Heart left ventricle (tissue), 16 donors: ENCODE measurements at regions not wholly inside any gene's neighbourhood (a gene's known extent, or its start where the extent isn't known, plus 50 kb on each side); places are given as distances from the start of the nearest gene placed in this dataset.
"Not testable (repeated sequence)": the region's sequence is repeated elsewhere in the genome, so short reads cannot be mapped to it uniquely, and the experiment has no call there.

Experiments used
- ATAC-seq, 4 donors: fragments of 200-7000 bp; cut with Tn5 transposase; one replicate each; pipeline ENCODE4 v1.9.1; 2020 to 2022; ENCODE audit warnings: moderate library complexity in 4 of 4, mild to moderate bottlenecking in 3 of 4, moderate number of reproducible peaks in 1 of 4
- DNase-seq, 5 donors: peaks; one replicate each; pipeline ENCODE4 v3.0.0-alpha.2; 2020
- H3K27ac ChIP-seq, 12 donors: fragments of 200-600 bp; sonication (generic) in 4 of 12; one replicate each; pipeline versions ENCODE4 v1.5.0 to v1.8.0; 2016 to 2022; ENCODE audit warnings: mild to moderate bottlenecking in 2 of 12
- H3K27me3 ChIP-seq, 9 donors: fragments of 200-600 bp; sonication (generic) in 2 of 9; one replicate each; pipeline versions ENCODE4 v1.5.1 to v1.8.0; 2016 to 2022; ENCODE audit warnings: mild to moderate bottlenecking in 3 of 9
- H3K36me3 ChIP-seq, 9 donors: fragments of 200-600 bp; sonication (generic) in 2 of 9; one replicate each; pipeline versions ENCODE4 v1.5.0 to v1.8.0; 2018 to 2022; ENCODE audit warnings: mild to moderate bottlenecking in 2 of 9
- H3K4me1 ChIP-seq, 12 donors: fragments of 200-600 bp; sonication (generic) in 4 of 12; one replicate each; pipeline versions ENCODE4 v1.5.0 to v1.8.0; 2016 to 2022; ENCODE audit warnings: mild to moderate bottlenecking in 3 of 12
- H3K4me3 ChIP-seq, 12 donors: fragments of 200-600 bp; sonication (generic) in 4 of 12; one replicate each; pipeline versions ENCODE4 v1.5.0 to v1.8.0; 2017 to 2022; ENCODE audit warnings: mild to moderate bottlenecking in 9 of 12, moderate library complexity in 4 of 12
- H3K9me3 ChIP-seq, 12 donors: fragments of 200-600 bp; sonication (generic) in 4 of 12; one replicate each; pipeline versions ENCODE4 v1.5.0 to v1.8.0; 2016 to 2022; ENCODE audit warnings: mild to moderate bottlenecking in 1 of 12
- POLR2A ChIP-seq, 2 donors: fragments of 450-650 bp; IDR thresholded peaks; one replicate each; pipeline ENCODE4 v1.6.1; 2017; ENCODE audit warnings: antibody characterized with exemption in 2 of 2, mild to moderate bottlenecking in 2 of 2, moderate library complexity in 2 of 2
- WGBS, 4 donors: extraction: QIAGEN DNeasy Blood & Tissue Kit in 2 of 4; methylation state at CpG; one replicate each; pipeline versions ENCODE4 v1.1.5 to v1.1.7; 2013 to 2018; 5-methylcytosine and 5-hydroxymethylcytosine counted together
- intact Hi-C, 10 donors: fragments of 100-400 bp; cut with DNase I; formaldehyde crosslinking; loops; one replicate each; pipeline versions ENCODE4 v1.11.1 to v1.14.2; 2022
- TF ChIP-seq, protein P1 (sequence below), 12 donors: fragments of 200-600 bp; sonication (generic) in 4 of 12; IDR thresholded peaks; one replicate each; pipeline versions ENCODE4 v1.5.0 to v1.8.0; 2018 to 2022; ENCODE audit warnings: antibody characterized with exemption in 12 of 12, mild to moderate bottlenecking in 5 of 12
- donor health status: ischemic (EF 13 %, LVEDD 7.1; RV severe dilation, severe dysfunction).
- donor health status: healthy with polysubstance abuse.
- donor health status: DM: no; HTN: yes; CAD: no.
- donor health status: DM: no; HTN: no; CAD: no.
- donor health status: ischemic (EF 25% LVEDD 6.9; RV normal size, moderate dysfunction).
- donor health status: ischemic (EF 25% LVEDD 5.7; RV mildly dilated, moderate dysfunction).
- donor health status: healthy.
- donor health status: DM: yes; HTN: yes; CAD: no.
- donor health status: ischemic (EF 35%, LVEDD 5.7; RV mildly dilated, moderate dysfunction).
- donor health status: nonischemic (EF 11% LVEDD 7.7; RV severe dilation, severe dysfunction).
- donor health status: DM: yes; HTN: yes; CAD: no.
- donor health status: PGD.
- donor health status: ischemic (EF 29% LVEDD 5.4; RV normal size, mild dysfunction).
- donor health status: nonischemic (EF 23%, LVEDD 6.1; RV moderate dilation, normal function).

DNA sequence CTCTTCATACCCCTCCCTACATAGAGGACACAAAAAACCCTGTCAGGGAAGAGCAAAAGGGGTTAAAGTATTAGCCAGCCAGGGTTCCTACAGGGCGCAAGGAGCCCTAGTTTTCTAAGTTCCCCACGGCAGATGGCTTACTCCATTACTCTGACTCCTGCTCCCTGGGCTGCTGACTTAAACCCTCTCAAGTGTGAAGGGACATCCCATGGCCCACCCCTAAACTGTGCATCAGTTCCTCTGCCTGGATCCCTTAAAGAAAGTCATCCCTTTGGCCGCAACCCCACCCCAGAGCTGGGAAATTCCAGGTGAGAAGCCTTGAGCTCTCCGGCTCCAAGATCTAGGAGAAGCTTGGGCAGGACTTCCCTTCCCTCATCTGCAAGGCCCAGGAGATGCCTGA is 236.0 kb downstream of the TOMM20 start:
- no peaks in the 10 kb centered on the region for H3K9me3 ChIP-seq
- no peak for TF ChIP-seq POLR2A (IDR thresholded peaks at IDR 0.05)
- TF ChIP-seq, protein P1, sequence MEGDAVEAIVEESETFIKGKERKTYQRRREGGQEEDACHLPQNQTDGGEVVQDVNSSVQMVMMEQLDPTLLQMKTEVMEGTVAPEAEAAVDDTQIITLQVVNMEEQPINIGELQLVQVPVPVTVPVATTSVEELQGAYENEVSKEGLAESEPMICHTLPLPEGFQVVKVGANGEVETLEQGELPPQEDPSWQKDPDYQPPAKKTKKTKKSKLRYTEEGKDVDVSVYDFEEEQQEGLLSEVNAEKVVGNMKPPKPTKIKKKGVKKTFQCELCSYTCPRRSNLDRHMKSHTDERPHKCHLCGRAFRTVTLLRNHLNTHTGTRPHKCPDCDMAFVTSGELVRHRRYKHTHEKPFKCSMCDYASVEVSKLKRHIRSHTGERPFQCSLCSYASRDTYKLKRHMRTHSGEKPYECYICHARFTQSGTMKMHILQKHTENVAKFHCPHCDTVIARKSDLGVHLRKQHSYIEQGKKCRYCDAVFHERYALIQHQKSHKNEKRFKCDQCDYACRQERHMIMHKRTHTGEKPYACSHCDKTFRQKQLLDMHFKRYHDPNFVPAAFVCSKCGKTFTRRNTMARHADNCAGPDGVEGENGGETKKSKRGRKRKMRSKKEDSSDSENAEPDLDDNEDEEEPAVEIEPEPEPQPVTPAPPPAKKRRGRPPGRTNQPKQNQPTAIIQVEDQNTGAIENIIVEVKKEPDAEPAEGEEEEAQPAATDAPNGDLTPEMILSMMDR (IDR thresholded peaks at IDR 0.05): no peak
- no peak for ATAC-seq
- no peaks in the 10 kb centered on the region for H3K36me3 ChIP-seq
- no peak overlapping the region for H3K27ac ChIP-seq
- no peak overlapping the region for H3K4me3 ChIP-seq
- 77 to 94% (median 86%) methylated on average over 4 of the region's 4 CpGs for WGBS, 4 donors
- H3K4me1 ChIP-seq: peaks cover 0 to 41% (median 22%) of the 10 kb centered on the region in 12 donors
- DNase-seq: no peak
- intact Hi-C loops: loop anchor here in 2 of 10 donors (10.0 kb wide), 2 partner anchors 358 to 398 kb away; no protein-coding TSS in a partner anchor
- H3K27me3 ChIP-seq: no peaks in the 10 kb centered on the region

GRCh38 chr1:234891427-234891826 is 237.2 kb downstream of the TOMM20 start:
- intact Hi-C loops: loop anchor here in 2 of 10 donors (10.0 kb wide), 2 partner anchors 357 to 397 kb away; no protein-coding TSS in a partner anchor
- Histone ChIP-seq H3K36me3 (no peaks in the 10 kb centered on the region), H3K27ac (peak overlapping the region in 1 of 12 donors; percentile 7), H3K4me3 (no peak overlapping the region), H3K27me3 (no peaks in the 10 kb centered on the region), H3K4me1 (peaks cover 0 to 44% (median 26%) of the 10 kb centered on the region in 12 donors), H3K9me3 (no peaks in the 10 kb centered on the region)
- DNase-seq: no peak
- TF ChIP-seq, protein P1 (IDR thresholded peaks at IDR 0.05): no peak
- no peak for TF ChIP-seq POLR2A (IDR thresholded peaks at IDR 0.05)
- WGBS, 4 donors: 95 to 97% (median 97%) methylated on average over 3 of the region's 3 CpGs
- no peak for ATAC-seq

- Histone ChIP-seq H3K27me3 (no peaks in the 10 kb centered on the region), H3K4me3 (no peak overlapping the region), H3K36me3 (no peaks in the 10 kb centered on the region), H3K4me1 (peaks cover 0 to 59% (median 38%) of the 10 kb centered on the region in 12 donors), H3K9me3 (no peaks in the 10 kb centered on the region), H3K27ac (peak overlapping the region in 6 of 12 donors; percentile 51 to 97 (median 94))
- TF ChIP-seq, protein P1 (IDR thresholded peaks at IDR 0.05): no peak
- no peak for TF ChIP-seq POLR2A (IDR thresholded peaks at IDR 0.05)
- DNase-seq (peak in 1 of 5 donors; percentile 58), ATAC-seq (no peak)
- WGBS, 4 donors: 59 to 80% (median 73%) methylated on average over 5 to 7 of the region's 7 CpGs
- intact Hi-C loops: loop anchor here in 8 of 10 donors (5.0 to 10.0 kb wide), 9 partner anchors 108 to 395 kb away; partner anchors contain the start of gene IRF2BP2 (in 4 of the 8)
Measured at GRCh38 chr1:234889643-234890042, 239.0 kb downstream of the TOMM20 start.

GRCh38 chr1:234888247-234888646 is 240.4 kb downstream of the TOMM20 start:
- H3K36me3 ChIP-seq, H3K9me3 ChIP-seq, DNase-seq, H3K4me3 ChIP-seq, H3K27me3 ChIP-seq, ATAC-seq: not testable (repeated sequence)
- peaks cover 0 to 51% (median 27%) of the 10 kb centered on the region in 12 donors for H3K4me1 ChIP-seq
- intact Hi-C loops: loop anchor here in 7 of 10 donors (5.0 to 10.0 kb wide), 7 partner anchors 109 to 276 kb away; partner anchors contain the start of gene IRF2BP2 (in 4 of the 7)
- peak overlapping the region; percentile 85 to 97 (median 94) for H3K27ac ChIP-seq
- 73 to 98% (median 87%) methylated on average over 5 of the region's 5 CpGs for WGBS, 4 donors
